GM12878 (cell line): ENCODE measurements at regions not wholly inside any gene's neighbourhood (a gene's known extent, or its start where the extent isn't known, plus 50 kb on each side); places are given as distances from the start of the nearest gene placed in this dataset.

Experiments
- ATAC-seq: fragments of 200-7000 bp; cut with Tn5 transposase; 3 replicates; pipeline ENCODE4 v1.9.1; 2020; ENCODE audit warnings: mild to moderate bottlenecking, moderate library complexity
- BruUV-seq: library from RNA; stranded (reverse); fragments of 400-500 nt; replicated peaks from 2 replicates; lab custom pipeline; 2021; lab: Mats Ljungman, UMichigan
- CTCF ChIA-PET: fragments of 300-600 bp; sonication (Branson Sonifier 250); formaldehyde crosslinking; extraction: SDS; loops from one replicate; lab custom pipeline; 2021; ENCODE audit warnings: inconsistent platforms; lab: Yijun Ruan, JAX
- POLR2A ChIA-PET: fragments of 350-600 bp; formaldehyde crosslinking; extraction: SDS; loops from one replicate; lab custom pipeline; 2021; ENCODE audit warnings: inconsistent platforms; lab: Charles Lee
- RAD21 ChIA-PET: fragments of 300-600 bp; sonication (Branson Sonifier 250); formaldehyde crosslinking; loops from one replicate; lab custom pipeline; 2023; ENCODE audit warnings: antibody characterized with exemption; ENCODE audit not compliant: unreplicated experiment; lab: Charles Lee
- SMC1A ChIA-PET: fragments of 300-600 bp; sonication (Branson Sonifier 250); formaldehyde crosslinking; loops from one replicate; lab custom pipeline; 2023; ENCODE audit not compliant: unreplicated experiment, uncharacterized antibody; lab: Charles Lee
- DNase-seq: peaks from one replicate; pipeline ENCODE4 v3.0.0-alpha.2; 2011; ENCODE audit warnings: low read depth, low spot score
- FAIRE-seq: peaks from 3 replicates; lab custom pipeline; 2011; peaks lifted over from hg19 to GRCh38; lab: Jason Lieb, UNC
- H2AFZ ChIP-seq: 2 replicates; pipeline ENCODE4 v1.6.0; 2011; ENCODE audit warnings: low read depth, low read length, control low read depth; ENCODE audit not compliant: control insufficient read depth
- H3K27ac ChIP-seq: 2 replicates; pipeline ENCODE4 v1.5.1; 2011; ENCODE audit warnings: control low read depth; ENCODE audit not compliant: control insufficient read depth, insufficient read depth
- H3K27me3 ChIP-seq, 2 experiments: replicated peaks in 1 of 2; 2 replicates each; pipeline versions ENCODE4 v1.6.0 to v1.6.1; 2011; ENCODE audit warnings: low read length in 1 of 2; ENCODE audit not compliant: control insufficient read depth in 2 of 2, insufficient read depth in 2 of 2
- H3K36me3 ChIP-seq, 2 experiments: 2 replicates each; pipeline ENCODE4 v1.5.1; 2011; ENCODE audit warnings: low read length in 1 of 2; ENCODE audit not compliant: control insufficient read depth in 2 of 2, insufficient read depth in 2 of 2
- H3K4me1 ChIP-seq: 2 replicates; pipeline ENCODE4 v1.6.1; 2011; ENCODE audit warnings: mild to moderate bottlenecking, low read length, moderate library complexity, mixed read lengths; ENCODE audit not compliant: control insufficient read depth, insufficient read depth
- H3K4me2 ChIP-seq: 2 replicates; pipeline ENCODE4 v1.6.0; 2011; ENCODE audit warnings: control low read depth; ENCODE audit not compliant: control insufficient read depth, insufficient read depth
- H3K4me3 ChIP-seq: fragments of 200-600 bp; sonication (generic); 2 replicates; pipeline ENCODE4 v1.5.1; 2016
- H3K79me2 ChIP-seq: 2 replicates; pipeline ENCODE4 v1.6.0; 2011; ENCODE audit warnings: low read length; ENCODE audit not compliant: control insufficient read depth, insufficient read depth
- H3K9ac ChIP-seq: 2 replicates; pipeline ENCODE4 v1.8.0; 2011; ENCODE audit warnings: low read length, control low read depth, mixed read lengths; ENCODE audit not compliant: control insufficient read depth, insufficient read depth
- H3K9me3 ChIP-seq: replicated peaks from 3 replicates; pipeline ENCODE4 v1.5.1; 2011; ENCODE audit warnings: mild to moderate bottlenecking, low read length; ENCODE audit not compliant: control insufficient read depth, insufficient read depth
- H4K20me1 ChIP-seq: 2 replicates; pipeline ENCODE4 v1.6.0; 2011; ENCODE audit not compliant: control insufficient read depth, insufficient read depth
- BCLAF1 ChIP-seq: fragments of 450-650 bp; IDR thresholded peaks from 2 replicates; pipeline ENCODE4 v1.6.1; 2017; ENCODE audit warnings: antibody characterized with exemption, mild to moderate bottlenecking, moderate library complexity
- CEBPZ ChIP-seq: fragments of 150-350 bp; IDR thresholded peaks from 2 replicates; pipeline ENCODE4 v1.6.1; 2016; ENCODE audit warnings: low read depth, low read length
- CHD2 ChIP-seq: IDR thresholded peaks from 2 replicates; pipeline ENCODE4 v1.6.1; 2011; ENCODE audit warnings: low read depth, low read length, improper control_type of control experiment, borderline replicate concordance
- E2F8 ChIP-seq: fragments of 450-650 bp; IDR thresholded peaks from 2 replicates; pipeline ENCODE4 v1.6.1; 2018; ENCODE audit warnings: mild to moderate bottlenecking, low read depth, moderate library complexity; ENCODE audit not compliant: partially characterized antibody
- EGR1 ChIP-seq, 2 experiments: IDR thresholded peaks; 1 replicate in 1 of 2; 2 replicates in 1 of 2; pipeline ENCODE4 v1.6.1; 2011 to 2012; ENCODE audit warnings: low read depth in 2 of 2, low read length in 2 of 2, borderline replicate concordance in 1 of 2, mild to moderate bottlenecking in 1 of 2, moderate library complexity in 1 of 2
- ESRRA ChIP-seq: IDR thresholded peaks from 2 replicates; pipeline ENCODE4 v1.6.1; 2012; ENCODE audit warnings: mild to moderate bottlenecking, low read length, improper control_type of control experiment
- IRF4 ChIP-seq: IDR thresholded peaks from 2 replicates; pipeline ENCODE4 v1.6.1; 2011; ENCODE audit warnings: low read depth, low read length
- PML ChIP-seq: IDR thresholded peaks from 2 replicates; pipeline ENCODE4 v1.6.1; 2012; ENCODE audit warnings: low read length, inconsistent platforms
- POLR2A ChIP-seq: IDR thresholded peaks from 2 replicates; pipeline ENCODE4 v1.6.1; 2011; ENCODE audit warnings: low read depth, mild to moderate bottlenecking, low read length
- RELA ChIP-seq: fragments of 450-650 bp; IDR thresholded peaks from 2 replicates; pipeline ENCODE4 v1.8.0; 2014; ENCODE audit warnings: borderline replicate concordance; ENCODE audit not compliant: partially characterized antibody
- SRF ChIP-seq, 2 experiments: IDR thresholded peaks; 2 replicates each; pipeline ENCODE4 v1.6.1; 2011; ENCODE audit warnings: low read depth in 2 of 2, low read length in 2 of 2, mild to moderate bottlenecking in 1 of 2, moderate library complexity in 1 of 2
- SUPT20H ChIP-seq: IDR thresholded peaks from 2 replicates; pipeline ENCODE4 v1.6.1; 2011; ENCODE audit warnings: low read depth, mild to moderate bottlenecking, low read length, moderate library complexity, borderline replicate concordance; ENCODE audit not compliant: control insufficient read depth
- ZBED1 ChIP-seq: IDR thresholded peaks from 2 replicates; pipeline ENCODE4 v1.6.1; 2016; ENCODE audit warnings: borderline replicate concordance
- ZNF217 ChIP-seq: fragments of 450-650 bp; IDR thresholded peaks from 2 replicates; pipeline ENCODE4 v1.6.1; 2017; ENCODE audit warnings: antibody characterized with exemption, mild to moderate bottlenecking
- WGBS: methylation state at CpG from one replicate; pipeline ENCODE4 v1.1.6; 2016; ENCODE audit warnings: low lambda C conversion rate; ENCODE audit not compliant: insufficient replicate concordance, insufficient coverage; ENCODE audit errors: missing lambda C conversion rate; 5-methylcytosine and 5-hydroxymethylcytosine counted together
- in situ Hi-C: fragments of 300-500 bp; cut with MboI; formaldehyde crosslinking; loops from 9 replicates; pipeline ENCODE4 v1.14.3; 2018; ENCODE audit warnings: mixed read lengths
- intact Hi-C: fragments of 100-400 bp; cut with micrococcal nuclease; formaldehyde crosslinking; loops from one replicate; pipeline ENCODE4 v1.14.2; 2022; ENCODE audit not compliant: unreplicated experiment

- RAD21 ChIA-PET: no interaction called here
- TF ChIP-seq RELA (no peak), E2F8 (no peak), SRF (IDR thresholded peaks at IDR 0.05; ENCODE audit: low read depth in 2 of 2, low read length in 2 of 2) (no peak), POLR2A (no peak), PML (no peak), ZNF217 (no peak), CHD2 (no peak), IRF4 (no peak), SUPT20H (no peak), ESRRA (no peak), ZBED1 (no peak), BCLAF1 (no peak), CEBPZ (no peak), EGR1 (IDR thresholded peaks at IDR 0.05; ENCODE audit: borderline replicate concordance in 1 of 2, low read depth in 2 of 2, low read length in 2 of 2) (no peak)
These were observed 221.8 kb upstream of the TNRC6C start for GRCh38 chr17:77736721-77737120.

More at GRCh38 chr17:77736721-77737120, 221.8 kb upstream of the TNRC6C start:
- Histone ChIP-seq H3K9ac (no peak overlapping the region), H4K20me1 (no peaks in the 10 kb centered on the region), H3K4me1 (no peaks in the 10 kb centered on the region), H3K79me2 (no peaks in the 10 kb centered on the region), H3K4me2 (no peak overlapping the region), H3K27ac (no peak overlapping the region), H3K36me3 (no peaks in the 10 kb centered on the region), H2AFZ (no peak overlapping the region), H3K4me3 (no peak overlapping the region), H3K9me3 (peaks cover 4% of the 10 kb centered on the region; the same call in 1 of the 3 replicates), H3K27me3 (no peaks in the 10 kb centered on the region; a peak in 2 of 4 replicates)
- BruUV-seq: no TSS peak
- ChIA-PET CTCF (no interaction called here), POLR2A (no interaction called here), SMC1A (no interaction called here)
- in situ Hi-C loops: no loop called here
- DNase-seq (no peak), ATAC-seq (no peak), FAIRE-seq (no peak)
- 20% methylated on average over 6 of the region's 6 CpGs for WGBS
- intact Hi-C loops: no loop called here
